Liver (tissue), 3 donors: ENCODE measurements at regions not wholly inside any gene's neighbourhood (a gene's known extent, or its start where the extent isn't known, plus 50 kb on each side); places are given as distances from the start of the nearest gene placed in this dataset.

ENCODE experiments used
- ATF3 ChIP-seq: IDR thresholded peaks from 2 replicates; pipeline ENCODE4 v1.6.1; 2016; ENCODE audit warnings: antibody characterized with exemption
- CTCF ChIP-seq: fragments of 150-350 bp; IDR thresholded peaks from 2 replicates; pipeline ENCODE4 v1.5.1; 2017; ENCODE audit warnings: improper control_type of control experiment, low read depth, low read length; ENCODE audit not compliant: missing input control
- GABPA ChIP-seq, 2 donors: IDR thresholded peaks in 1 of 2; conservative IDR thresholded peaks in 1 of 2; 2 replicates each; pipeline ENCODE4 v1.6.1; 2016; ENCODE audit warnings: antibody characterized with exemption in 2 of 2, mild to moderate bottlenecking in 1 of 2, moderate library complexity in 1 of 2
- YY1 ChIP-seq: IDR thresholded peaks from 2 replicates; pipeline ENCODE4 v1.6.1; 2016; ENCODE audit warnings: antibody characterized with exemption, mild to moderate bottlenecking
- donor health status: healthy.
- donor health status: healthy.

GRCh38 chr10:33386926-33387325, 52.5 kb upstream of the NRP1 start:
- TF ChIP-seq CTCF (no peak), GABPA (IDR thresholded peaks at IDR 0.05 in 1 of 2, conservative IDR thresholded peaks at IDR 0.05 in 1 of 2) (no peak), ATF3 (no peak), YY1 (no peak)
